ENCODE measurements at regions not wholly inside any gene's neighbourhood (a gene's known extent, or its start where the extent isn't known, plus 50 kb on each side); places are given as distances from the start of the nearest gene placed in this dataset.
A peak's percentile ranks its signal among the peaks of the same experiment; 100 is the strongest.

DNA sequence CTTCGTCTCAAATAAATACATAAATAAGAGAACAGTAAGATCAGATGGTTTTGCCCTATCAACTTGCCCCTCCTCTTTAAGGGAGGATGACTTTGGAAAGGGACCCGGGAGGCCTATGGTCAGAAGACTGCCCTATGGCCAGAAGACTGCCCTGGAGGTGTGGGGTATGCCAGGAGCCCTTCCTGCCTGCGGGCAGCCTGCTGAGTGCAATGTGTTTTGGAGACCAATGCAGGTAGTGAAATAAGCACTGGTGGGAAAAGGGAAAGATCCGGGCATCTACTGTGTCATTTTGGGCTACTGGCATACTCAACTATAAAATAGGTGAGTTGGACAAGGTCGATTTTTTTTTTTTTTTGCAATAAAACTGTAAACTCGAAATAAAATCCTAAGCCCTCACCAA, 129.8 kb upstream of the SLC34A2 start:
- TF ChIP-seq MYC (IDR thresholded peaks at IDR 0.05; ENCODE audit: low read depth, low read length), result no peak
- TF ChIP-seq, protein P1, sequence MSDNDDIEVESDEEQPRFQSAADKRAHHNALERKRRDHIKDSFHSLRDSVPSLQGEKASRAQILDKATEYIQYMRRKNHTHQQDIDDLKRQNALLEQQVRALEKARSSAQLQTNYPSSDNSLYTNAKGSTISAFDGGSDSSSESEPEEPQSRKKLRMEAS (IDR thresholded peaks at IDR 0.05; ENCODE audit: low read depth, low read length), result no peak
- no peak for TF ChIP-seq POLR2A (IDR thresholded peaks at IDR 0.05; ENCODE audit: extremely low read depth, insufficient read length)
- TF ChIP-seq, protein P2, sequence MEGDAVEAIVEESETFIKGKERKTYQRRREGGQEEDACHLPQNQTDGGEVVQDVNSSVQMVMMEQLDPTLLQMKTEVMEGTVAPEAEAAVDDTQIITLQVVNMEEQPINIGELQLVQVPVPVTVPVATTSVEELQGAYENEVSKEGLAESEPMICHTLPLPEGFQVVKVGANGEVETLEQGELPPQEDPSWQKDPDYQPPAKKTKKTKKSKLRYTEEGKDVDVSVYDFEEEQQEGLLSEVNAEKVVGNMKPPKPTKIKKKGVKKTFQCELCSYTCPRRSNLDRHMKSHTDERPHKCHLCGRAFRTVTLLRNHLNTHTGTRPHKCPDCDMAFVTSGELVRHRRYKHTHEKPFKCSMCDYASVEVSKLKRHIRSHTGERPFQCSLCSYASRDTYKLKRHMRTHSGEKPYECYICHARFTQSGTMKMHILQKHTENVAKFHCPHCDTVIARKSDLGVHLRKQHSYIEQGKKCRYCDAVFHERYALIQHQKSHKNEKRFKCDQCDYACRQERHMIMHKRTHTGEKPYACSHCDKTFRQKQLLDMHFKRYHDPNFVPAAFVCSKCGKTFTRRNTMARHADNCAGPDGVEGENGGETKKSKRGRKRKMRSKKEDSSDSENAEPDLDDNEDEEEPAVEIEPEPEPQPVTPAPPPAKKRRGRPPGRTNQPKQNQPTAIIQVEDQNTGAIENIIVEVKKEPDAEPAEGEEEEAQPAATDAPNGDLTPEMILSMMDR (IDR thresholded peaks at IDR 0.05; ENCODE audit: low read depth, low read length), result no peak
- no peak overlapping the region for H3K4me3 ChIP-seq (ENCODE audit: low read depth, low read length)
- no peak for DNase-seq (ENCODE audit: low read depth)

DNA sequence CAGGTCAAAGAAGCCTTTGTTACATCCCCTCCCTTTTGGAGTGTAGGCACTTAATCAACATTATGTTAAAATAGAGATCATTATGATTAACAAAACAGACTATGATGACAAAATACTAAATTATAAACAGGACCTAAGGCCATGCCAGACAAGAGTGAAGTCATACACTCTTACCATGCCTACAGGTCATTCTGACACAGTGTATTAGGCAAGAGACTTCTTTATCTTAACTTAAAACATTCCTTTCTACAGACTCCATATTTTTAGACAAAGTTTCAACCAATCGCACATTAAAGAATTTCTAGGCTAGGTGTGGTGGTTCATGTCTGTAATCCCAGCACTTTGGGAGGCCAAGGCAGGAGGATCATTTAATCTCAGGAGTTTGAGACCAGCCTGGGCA, 128.6 kb upstream of the SLC34A2 start:
- no peak for TF ChIP-seq MYC (IDR thresholded peaks at IDR 0.05; ENCODE audit: low read depth, low read length)
- no peak for TF ChIP-seq POLR2A (IDR thresholded peaks at IDR 0.05; ENCODE audit: extremely low read depth, insufficient read length)
- TF ChIP-seq, protein P1 (IDR thresholded peaks at IDR 0.05; ENCODE audit: low read depth, low read length), result no peak
- no peak for DNase-seq (ENCODE audit: low read depth)
- H3K4me3 ChIP-seq (ENCODE audit: low read depth, low read length), result no peak overlapping the region

- H3K4me3 ChIP-seq (ENCODE audit: low read depth, low read length), result no peak overlapping the region
- TF ChIP-seq POLR2A (IDR thresholded peaks at IDR 0.05; ENCODE audit: extremely low read depth, insufficient read length) (no peak), MYC (IDR thresholded peaks at IDR 0.05; ENCODE audit: low read depth, low read length) (no peak)
- TF ChIP-seq, protein P2 (IDR thresholded peaks at IDR 0.05; ENCODE audit: low read depth, low read length), result no peak
- TF ChIP-seq, protein P1 (IDR thresholded peaks at IDR 0.05; ENCODE audit: low read depth, low read length), result no peak
- DNase-seq (ENCODE audit: low read depth), result no peak
Observed at GRCh38 chr4:25528391-25528790, 127.3 kb upstream of the SLC34A2 start.

DNA sequence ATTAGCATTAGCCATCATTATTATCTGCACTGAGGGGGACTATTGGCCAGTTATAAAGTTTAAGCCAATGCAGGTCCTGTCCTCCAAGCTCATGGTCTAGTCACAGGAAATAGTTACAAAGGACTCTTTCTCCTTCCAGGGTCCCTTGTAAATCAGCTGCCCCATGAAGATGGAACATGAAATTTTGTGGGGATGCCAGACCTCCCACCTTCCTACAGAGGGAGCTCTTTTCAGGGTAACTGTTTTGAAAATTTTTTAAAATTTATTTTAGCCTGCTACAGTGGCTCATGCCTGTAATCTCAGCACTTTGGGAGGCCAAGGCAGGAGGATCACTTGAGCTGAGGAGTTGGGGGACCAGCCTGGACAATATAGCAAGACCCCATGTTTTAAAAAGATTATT, 124.4 kb upstream of the SLC34A2 start:
- H3K4me3 ChIP-seq (ENCODE audit: low read depth, low read length), result no peak overlapping the region
- no peak for DNase-seq (ENCODE audit: low read depth)
- TF ChIP-seq, protein P2 (IDR thresholded peaks at IDR 0.05; ENCODE audit: low read depth, low read length), result peak; percentile 56
- no peak for TF ChIP-seq POLR2A (IDR thresholded peaks at IDR 0.05; ENCODE audit: extremely low read depth, insufficient read length)

- TF ChIP-seq MYC (IDR thresholded peaks at IDR 0.05; ENCODE audit: low read depth, low read length) (no peak), POLR2A (IDR thresholded peaks at IDR 0.05; ENCODE audit: extremely low read depth, insufficient read length) (no peak)
- TF ChIP-seq, protein P1 (IDR thresholded peaks at IDR 0.05; ENCODE audit: low read depth, low read length), result no peak
- TF ChIP-seq, protein P2 (IDR thresholded peaks at IDR 0.05; ENCODE audit: low read depth, low read length), result no peak
- DNase-seq (ENCODE audit: low read depth), result no peak
- H3K4me3 ChIP-seq (ENCODE audit: low read depth, low read length), result no peak overlapping the region
Observed at GRCh38 chr4:25532591-25532990, 123.1 kb upstream of the SLC34A2 start.

DNA sequence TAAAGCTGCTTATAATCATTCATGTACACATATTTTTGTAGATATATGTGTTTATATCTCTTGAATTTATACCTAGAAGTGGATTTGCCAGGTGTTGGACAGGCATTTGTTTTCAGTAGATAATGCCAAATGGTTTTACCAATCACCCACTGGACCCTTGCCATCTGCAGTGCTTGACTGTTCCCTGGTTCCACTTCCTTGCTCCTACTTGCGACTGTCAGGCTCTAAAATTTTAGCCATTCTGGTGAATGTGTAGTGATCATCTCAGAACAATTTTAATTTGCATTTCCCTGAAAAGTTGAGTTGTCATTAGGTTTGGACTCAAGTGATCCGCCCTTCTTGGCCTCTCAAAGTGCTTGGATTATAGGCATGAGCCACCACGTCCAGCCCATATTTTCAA, 122.4 kb upstream of the SLC34A2 start:
- no peak for DNase-seq (ENCODE audit: low read depth)
- no peak overlapping the region for H3K4me3 ChIP-seq (ENCODE audit: low read depth, low read length)
- TF ChIP-seq MYC (IDR thresholded peaks at IDR 0.05; ENCODE audit: low read depth, low read length), result no peak

DNA sequence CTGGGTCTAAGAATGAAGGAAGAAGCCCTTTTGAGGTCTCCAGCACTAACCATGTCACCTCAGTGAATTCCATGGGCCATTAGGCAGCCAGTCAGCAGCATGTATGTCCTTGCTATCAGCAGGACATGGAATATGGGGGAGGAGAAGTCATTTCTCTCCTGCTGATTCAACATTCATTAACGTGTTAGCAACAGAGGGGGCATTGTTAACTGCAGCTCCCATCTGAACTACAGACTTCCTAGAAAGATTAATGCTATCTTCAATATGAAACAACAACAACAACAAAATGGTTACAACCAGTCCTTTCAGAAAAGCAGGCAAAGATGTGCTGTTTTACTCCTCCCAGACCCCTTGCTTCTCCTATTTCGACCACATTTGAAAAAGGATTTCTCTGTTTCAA, 120.4 kb upstream of the SLC34A2 start:
- DNase-seq (ENCODE audit: low read depth), result no peak
- H3K4me3 ChIP-seq (ENCODE audit: low read depth, low read length), result no peak overlapping the region
- TF ChIP-seq MYC (IDR thresholded peaks at IDR 0.05; ENCODE audit: low read depth, low read length), result no peak
- TF ChIP-seq, protein P1 (IDR thresholded peaks at IDR 0.05; ENCODE audit: low read depth, low read length), result no peak
- TF ChIP-seq POLR2A (IDR thresholded peaks at IDR 0.05; ENCODE audit: extremely low read depth, insufficient read length), result no peak
- TF ChIP-seq, protein P2 (IDR thresholded peaks at IDR 0.05; ENCODE audit: low read depth, low read length), result no peak

Data from NB4 (cell line).